HG03097 (cell line): ENCODE measurements at regions not wholly inside any gene's neighbourhood (a gene's known extent, or its start where the extent isn't known, plus 50 kb on each side); places are given as distances from the start of the nearest gene placed in this dataset.
"Not testable (repeated sequence)": the region's sequence is repeated elsewhere in the genome, so short reads cannot be mapped to it uniquely, and the experiment has no call there.

Experiments
- ATAC-seq: cut with Tn5 transposase; IDR thresholded peaks from one replicate; pipeline ENCODE4 v1.9.1; 2021; ENCODE audit not compliant: unreplicated experiment, low FRiP score

DNA sequence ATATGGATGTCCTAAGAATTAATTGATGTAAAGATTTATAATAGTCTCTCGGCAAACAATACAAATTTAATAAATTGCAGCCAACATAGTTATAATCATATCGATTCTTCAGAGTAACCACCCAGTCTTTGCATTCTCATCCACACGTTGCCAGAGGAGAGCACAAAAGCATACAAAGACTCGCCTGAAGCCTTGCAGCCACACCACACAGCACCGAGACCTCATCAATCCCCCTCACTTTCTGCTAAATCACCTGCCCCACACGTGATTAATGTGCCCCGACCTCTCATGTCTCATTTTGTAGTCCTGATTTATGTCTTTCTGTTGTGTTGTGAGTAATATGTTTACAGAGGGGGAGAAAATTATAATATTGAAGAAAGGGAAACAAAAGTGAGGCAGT lies 510.4 kb downstream of the TRIML1 start:
- ATAC-seq = no peak

DNA sequence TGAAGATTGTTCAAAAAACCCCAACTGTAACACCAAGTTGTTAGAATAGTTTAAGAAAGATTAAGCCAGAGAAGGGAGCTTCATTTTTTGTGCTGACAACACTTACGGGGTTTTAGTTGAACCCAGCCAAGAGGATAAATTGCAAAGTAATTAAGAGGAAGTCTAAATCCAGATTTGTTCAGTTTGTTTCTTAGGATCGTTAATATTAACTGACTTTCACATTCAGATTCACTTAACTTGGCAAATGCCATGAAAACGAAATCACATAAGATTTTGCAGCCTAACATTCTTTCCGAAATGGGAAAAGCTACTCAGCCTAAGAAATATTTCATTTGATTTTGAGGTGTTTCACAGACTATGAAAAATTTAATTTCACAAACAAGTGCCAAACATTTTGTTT lies 511.3 kb downstream of the TRIML1 start:
- no peak for ATAC-seq

DNA sequence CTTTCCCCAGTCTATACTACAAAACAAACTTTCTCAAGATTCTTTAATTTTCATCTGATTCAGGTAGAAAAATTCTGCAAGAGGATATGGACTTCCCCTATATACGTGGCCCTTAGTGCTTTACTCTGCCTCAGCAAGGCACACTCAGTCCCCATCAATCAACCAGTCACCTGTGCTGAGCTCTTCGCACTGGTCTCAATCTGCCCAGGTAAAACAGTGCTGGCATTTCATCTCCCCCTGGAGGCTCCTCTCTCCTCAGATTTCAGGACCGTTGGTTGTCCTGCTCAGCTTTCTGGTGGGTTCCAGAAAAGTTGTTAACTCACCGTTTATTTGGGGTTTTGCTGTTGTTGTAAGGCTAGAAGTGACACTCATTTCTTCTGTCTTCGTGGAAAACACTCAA lies 518.1 kb downstream of the TRIML1 start:
- no peak for ATAC-seq

DNA sequence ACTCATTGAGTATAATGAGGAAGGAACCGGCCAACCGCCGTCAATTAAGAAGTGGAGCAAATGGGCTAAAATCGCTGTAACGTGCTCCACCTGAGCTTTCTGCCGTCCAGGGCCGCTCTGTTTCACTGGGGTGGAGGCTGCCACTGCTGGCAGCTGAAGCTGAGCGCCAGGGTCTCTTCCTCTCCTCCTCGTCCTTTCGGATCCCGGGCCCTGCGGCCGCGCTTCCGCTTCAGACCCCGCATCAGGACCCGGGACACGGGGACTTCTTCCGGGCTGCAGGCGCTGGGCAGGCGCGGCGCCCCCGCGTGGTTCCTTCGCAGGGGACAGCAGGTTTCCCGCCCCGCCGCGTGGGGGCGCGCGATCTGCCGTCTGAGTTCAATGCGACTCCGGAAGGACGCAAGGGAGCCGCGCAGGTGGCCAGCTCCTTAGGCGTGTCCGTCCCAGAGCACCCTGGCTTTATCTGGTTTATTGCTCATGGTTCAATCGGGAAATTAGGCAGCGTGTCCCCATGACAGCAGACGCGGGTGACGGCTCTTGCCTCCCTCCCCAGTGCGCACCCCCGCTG lies 519.8 kb downstream of the TRIML1 start:
- ATAC-seq = no peak

GRCh38 chr4:188660796-188661195 lies 521.6 kb downstream of the TRIML1 start:
- no peak for ATAC-seq

- no peak for ATAC-seq
Observed at GRCh38 chr4:188661502-188661901, 522.3 kb downstream of the TRIML1 start.

GRCh38 chr4:188663369-188663768 lies 524.1 kb downstream of the TRIML1 start:
- ATAC-seq = no peak

GRCh38 chr4:188665491-188666457 lies 526.5 kb downstream of the TRIML1 start:
- no peak for ATAC-seq

- ATAC-seq = not testable (repeated sequence)
Observed at GRCh38 chr4:188678691-188679090, 539.5 kb downstream of the TRIML1 start.

DNA sequence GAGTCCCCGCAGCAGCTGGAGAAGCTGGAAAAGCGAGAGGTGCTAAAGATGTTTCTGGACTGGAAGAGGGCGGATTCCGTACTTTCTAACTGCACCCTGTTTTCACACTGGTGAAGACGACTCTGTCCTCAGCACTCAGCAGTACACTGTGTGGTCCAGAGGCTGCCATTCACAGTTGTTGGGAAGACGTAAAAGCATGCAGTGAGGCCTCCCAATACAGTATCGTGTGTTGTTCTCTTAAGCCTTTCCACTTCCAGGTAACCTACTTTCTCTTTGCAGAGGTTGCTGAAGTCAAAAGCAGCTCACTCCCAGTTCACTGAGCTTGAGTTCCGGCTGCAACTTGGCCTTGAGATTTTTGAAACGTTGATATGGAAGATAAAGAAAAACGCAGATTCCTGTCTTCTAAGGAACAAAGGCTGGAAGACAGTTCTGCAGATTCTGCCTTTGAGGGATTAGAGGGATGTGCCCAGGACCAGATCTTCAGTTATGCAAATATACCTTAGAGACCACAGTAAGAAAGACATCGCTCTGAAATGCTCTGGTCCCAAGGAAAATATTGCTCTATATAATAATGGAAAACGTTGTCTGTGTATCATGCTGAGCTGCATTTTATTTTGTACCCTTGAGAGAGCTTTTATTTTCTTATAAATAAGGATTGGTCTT lies 540.9 kb downstream of the TRIML1 start:
- ATAC-seq = no peak

DNA sequence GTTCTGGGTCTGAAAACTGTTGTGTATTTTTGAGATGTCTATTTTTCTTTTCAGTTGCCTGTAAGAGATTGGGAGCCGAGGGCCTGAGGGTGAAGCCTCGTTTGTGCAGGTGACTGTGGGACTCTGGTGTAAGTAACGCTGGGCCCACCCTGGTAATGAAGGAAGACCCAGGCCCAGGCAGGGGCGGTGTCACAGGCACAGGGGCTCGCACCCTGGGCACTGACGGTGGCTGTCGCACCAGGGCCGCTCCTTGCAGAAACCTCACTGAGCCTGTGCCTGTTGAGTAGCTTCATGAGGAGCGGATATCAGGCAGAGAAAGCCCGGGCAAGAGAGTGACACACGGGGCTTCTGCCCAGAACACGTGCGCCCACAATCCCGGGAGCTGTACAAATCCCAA lies 541.4 kb downstream of the TRIML1 start:
- no peak for ATAC-seq

DNA sequence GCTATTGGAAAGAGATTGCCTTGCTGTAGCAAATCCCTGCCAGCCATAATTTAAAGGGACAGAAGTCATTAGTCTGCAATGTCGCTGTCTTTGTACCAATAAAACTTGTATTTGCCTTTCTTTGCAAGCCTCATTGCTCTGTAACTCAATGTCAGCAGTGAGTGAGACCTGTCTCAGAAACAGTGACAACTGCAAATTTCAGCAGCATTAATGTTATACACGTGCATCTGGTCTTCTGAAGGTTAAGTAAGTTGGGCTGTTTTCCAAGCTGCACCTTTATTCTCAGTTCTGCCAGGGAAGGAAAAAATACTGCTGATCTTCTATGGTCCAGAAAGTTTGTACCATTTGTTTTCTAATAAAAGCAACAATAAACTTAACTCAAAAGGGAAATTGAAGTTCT lies 543.1 kb downstream of the TRIML1 start:
- ATAC-seq = no peak

GRCh38 chr4:188683571-188683970 lies 544.3 kb downstream of the TRIML1 start:
- no peak for ATAC-seq

- no peak for ATAC-seq
Observed at GRCh38 chr4:188688956-188689355, 549.7 kb downstream of the TRIML1 start.

GRCh38 chr4:188691811-188692210 lies 552.6 kb downstream of the TRIML1 start:
- no peak for ATAC-seq

DNA sequence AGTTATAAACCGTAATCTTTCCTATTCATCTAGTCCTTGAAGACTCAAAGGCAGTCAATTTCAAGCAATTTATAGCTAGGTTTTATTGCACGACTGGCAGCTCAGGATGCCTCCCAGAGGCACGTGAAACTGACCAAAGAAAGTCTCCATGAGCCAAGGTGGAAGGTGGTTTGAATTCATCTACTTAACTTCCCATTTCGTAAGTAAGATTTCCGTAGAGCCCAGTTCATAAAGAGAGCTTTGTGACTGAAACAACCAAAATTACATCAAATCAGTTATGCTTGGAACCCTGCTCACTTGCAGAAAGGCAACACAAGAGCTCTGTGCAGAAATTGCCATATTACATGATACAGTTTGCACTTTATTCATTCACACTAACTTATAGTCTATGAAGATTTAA lies 556.0 kb downstream of the TRIML1 start:
- ATAC-seq = no peak

GRCh38 chr4:188697243-188697642 lies 558.0 kb downstream of the TRIML1 start:
- ATAC-seq = no peak

DNA sequence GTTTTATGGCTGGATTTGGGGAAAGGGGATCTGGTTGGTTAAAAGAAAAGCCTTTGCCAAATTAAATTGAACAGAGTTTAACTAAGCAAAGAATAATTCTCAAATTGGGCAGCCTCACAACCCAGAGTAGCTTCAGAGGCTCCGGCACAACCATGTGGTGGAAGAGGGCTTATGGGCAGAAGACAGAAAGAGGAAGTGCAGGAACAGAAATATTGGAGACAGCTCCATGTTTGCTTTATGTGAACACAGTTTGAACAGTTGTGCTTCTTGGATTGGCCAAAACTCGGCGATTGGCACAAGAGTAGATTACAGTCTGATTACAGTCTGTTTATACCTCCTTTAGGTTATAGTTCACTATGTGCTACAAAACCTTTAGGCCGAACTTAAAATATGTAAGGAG lies 562.7 kb downstream of the TRIML1 start:
- no peak for ATAC-seq

GRCh38 chr4:188704288-188704687 lies 565.0 kb downstream of the TRIML1 start:
- no peak for ATAC-seq

DNA sequence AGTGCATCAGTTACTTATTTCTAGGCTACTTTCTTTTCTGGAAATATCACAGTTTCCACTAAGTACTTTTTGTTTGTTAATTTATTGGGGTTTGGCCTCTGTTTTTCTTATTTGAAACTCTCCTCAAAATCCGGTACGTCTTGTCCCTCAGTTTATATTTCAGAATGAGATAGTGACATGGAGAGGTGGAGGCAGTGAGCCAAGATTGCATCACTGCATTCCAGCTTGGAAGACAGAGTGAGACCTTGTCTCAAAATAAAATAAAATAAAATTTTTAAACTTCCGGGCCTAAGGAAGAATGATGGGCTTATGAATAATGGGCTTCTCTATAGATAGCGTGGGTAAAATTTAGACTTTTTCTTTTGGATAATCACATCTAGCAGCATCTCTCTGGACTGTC lies 567.8 kb downstream of the TRIML1 start:
- ATAC-seq = no peak

GRCh38 chr4:188714501-188714900 lies 575.3 kb downstream of the TRIML1 start:
- no peak for ATAC-seq

DNA sequence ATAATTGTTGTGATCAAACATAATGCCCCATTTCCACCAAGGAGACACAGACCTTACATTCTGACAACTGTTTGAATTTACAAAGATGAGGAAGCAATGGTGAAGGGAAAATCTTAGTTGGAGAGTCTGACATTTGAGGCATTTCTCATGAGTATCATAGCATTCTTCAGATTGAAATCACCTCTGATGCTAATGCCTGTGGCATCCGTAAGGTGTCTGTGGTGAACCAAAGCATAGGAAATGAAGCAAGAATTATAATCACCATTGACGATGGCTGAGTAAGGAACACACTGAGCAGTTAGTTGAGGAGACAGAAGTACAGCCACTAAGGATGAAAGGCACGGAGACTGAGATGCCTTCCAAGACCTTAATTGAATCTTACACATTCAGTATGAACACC lies 575.7 kb downstream of the TRIML1 start:
- no peak for ATAC-seq
